H1 (cell line): ENCODE measurements at regions not wholly inside any gene's neighbourhood (a gene's known extent, or its start where the extent isn't known, plus 50 kb on each side); places are given as distances from the start of the nearest gene placed in this dataset.

Experiments
- ASH2L ChIP-seq: fragments of 200-600, 300-600 bp; sonication (generic); IDR thresholded peaks from one replicate; pipeline ENCODE4 v1.7.1; 2017; ENCODE audit warnings: low read length
- HDAC6 ChIP-seq: IDR thresholded peaks from one replicate; pipeline ENCODE4 v1.7.1; 2012; ENCODE audit warnings: low read depth, mild to moderate bottlenecking, inconsistent platforms, low read length, moderate library complexity
- JUND ChIP-seq: IDR thresholded peaks from 2 replicates; pipeline ENCODE4 v1.6.1; 2011; ENCODE audit warnings: mild to moderate bottlenecking, improper control_type of control experiment, low read length
- KDM5A ChIP-seq: fragments of 200-600 bp; IDR thresholded peaks from 2 replicates; pipeline ENCODE4 v1.7.1; 2012; ENCODE audit warnings: mild to moderate bottlenecking, low read length, inconsistent platforms, mixed read lengths
- MAFK ChIP-seq: IDR thresholded peaks from 2 replicates; pipeline ENCODE4 v1.6.1; 2012; ENCODE audit warnings: low read depth, mild to moderate bottlenecking, improper control_type of control experiment, low read length
- SAP30 ChIP-seq: fragments of 300-600 bp; sonication (generic); IDR thresholded peaks from 2 replicates; pipeline ENCODE4 v1.7.1; 2012; ENCODE audit warnings: low read length, moderate library complexity, mild to moderate bottlenecking, inconsistent platforms; ENCODE audit not compliant: insufficient read depth, insufficient replicate concordance
- SIRT6 ChIP-seq: IDR thresholded peaks from one replicate; pipeline ENCODE4 v1.7.1; 2012; ENCODE audit warnings: low read length, inconsistent platforms

DNA sequence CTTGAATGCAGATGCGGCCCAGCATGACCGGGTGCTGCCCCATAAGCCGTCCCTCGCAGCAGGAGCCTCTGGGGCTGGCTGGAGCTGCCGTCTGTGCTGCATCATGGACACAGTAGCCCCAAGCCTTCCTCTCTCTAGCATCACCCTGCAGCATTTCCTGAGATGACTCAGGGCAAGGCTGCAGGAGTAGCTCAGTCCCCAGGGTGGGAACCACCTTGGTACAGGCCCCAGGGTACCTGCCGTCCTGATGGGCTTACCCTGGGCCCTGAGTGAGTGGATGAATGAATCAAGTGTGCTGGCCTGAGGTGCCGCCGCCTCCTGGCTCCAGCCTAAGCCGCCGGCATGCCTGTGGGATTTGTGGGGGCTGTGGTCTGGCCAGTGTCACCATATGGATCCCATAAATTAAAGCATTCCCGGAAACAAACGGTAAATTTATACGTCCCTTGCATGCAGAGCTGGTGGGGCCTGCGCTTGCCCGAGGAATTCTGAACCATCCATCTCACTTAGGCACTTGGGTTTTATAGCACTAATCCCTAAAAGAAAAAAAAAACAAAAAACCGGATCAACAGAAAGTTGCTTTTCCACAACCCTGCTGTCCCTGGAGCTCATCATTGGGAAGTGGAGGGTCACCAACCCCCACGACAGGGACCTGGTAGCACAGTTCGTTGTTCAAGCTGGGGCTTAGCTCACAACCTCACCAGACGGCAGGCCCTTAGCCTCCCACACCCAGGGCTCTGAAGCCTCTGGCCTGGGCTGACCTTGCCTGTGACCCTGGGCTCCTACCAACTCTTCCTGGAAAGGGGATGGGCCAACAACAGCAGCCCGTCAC is 242.6 kb upstream of the CIBAR2 start (continued):
- TF ChIP-seq ASH2L (no peak), JUND (no peak), MAFK (no peak), HDAC6 (no peak), SAP30 (no peak), KDM5A (no peak), SIRT6 (no peak)
